Mammary epithelial cell (primary cell): ENCODE measurements at regions not wholly inside any gene's neighbourhood (a gene's known extent, or its start where the extent isn't known, plus 50 kb on each side); places are given as distances from the start of the nearest gene placed in this dataset.

Experiments used
- CTCF ChIP-seq, 2 donors: IDR thresholded peaks in 1 of 2; conservative IDR thresholded peaks in 1 of 2; 2 replicates each; pipeline ENCODE4 v1.5.1; 2011 to 2012; ENCODE audit warnings: inconsistent platforms in 2 of 2, low read length in 2 of 2, mild to moderate bottlenecking in 2 of 2, control low read depth in 1 of 2, low read depth in 1 of 2; ENCODE audit not compliant: insufficient read depth in 1 of 2; ENCODE audit errors: extremely low read depth in 1 of 2
- EZH2 ChIP-seq: IDR thresholded peaks from 2 replicates; pipeline ENCODE4 v1.6.1; 2012; ENCODE audit warnings: low read length, inconsistent platforms, borderline replicate concordance

GRCh38 chr1:218948446-218948845 is 225.2 kb upstream of the LYPLAL1 start:
- no peak for TF ChIP-seq CTCF (conservative IDR thresholded peaks at IDR 0.05 in 1 of 2, IDR thresholded peaks at IDR 0.05 in 1 of 2; ENCODE audit: extremely low read depth in 1 of 2, insufficient read depth in 1 of 2, low read depth in 1 of 2, low read length in 2 of 2)
- TF ChIP-seq EZH2: no peak
